Lower leg skin (tissue), 4 donors: ENCODE measurements at regions not wholly inside any gene's neighbourhood (a gene's known extent, or its start where the extent isn't known, plus 50 kb on each side); places are given as distances from the start of the nearest gene placed in this dataset.

Experiments
- DNase-seq, 2 donors: peaks; one replicate each; pipeline ENCODE4 v3.0.0-alpha.2; 2019; ENCODE audit warnings: low spot score in 2 of 2
- H3K4me3 ChIP-seq: fragments of 200-600 bp; sonication (generic); 2 replicates; pipeline ENCODE4 v1.5.1; 2017; ENCODE audit warnings: mild to moderate bottlenecking, low read depth; ENCODE audit not compliant: poor library complexity, severe bottlenecking
- POLR2A ChIP-seq, 2 donors: fragments of 450-650 bp; IDR thresholded peaks; one replicate each; pipeline ENCODE4 v1.6.1; 2016 to 2017; ENCODE audit warnings: antibody characterized with exemption in 2 of 2, mild to moderate bottlenecking in 1 of 2, moderate library complexity in 1 of 2
- WGBS, 2 donors: methylation state at CpG; one replicate each; pipeline ENCODE4 v1.1.5; 2018; 5-methylcytosine and 5-hydroxymethylcytosine counted together
- intact Hi-C: fragments of 100-400 bp; cut with DNase I; formaldehyde crosslinking; loops from one replicate; pipeline ENCODE4 v1.15.0; 2023; ENCODE audit warnings: low total_unique reads
- TF ChIP-seq, protein P1 (sequence below), 3 donors: fragments of 450-650 bp; IDR thresholded peaks; one replicate each; pipeline ENCODE4 v1.5.1; 2016; ENCODE audit warnings: antibody characterized with exemption in 3 of 3, mild to moderate bottlenecking in 3 of 3, moderate library complexity in 2 of 3

DNA sequence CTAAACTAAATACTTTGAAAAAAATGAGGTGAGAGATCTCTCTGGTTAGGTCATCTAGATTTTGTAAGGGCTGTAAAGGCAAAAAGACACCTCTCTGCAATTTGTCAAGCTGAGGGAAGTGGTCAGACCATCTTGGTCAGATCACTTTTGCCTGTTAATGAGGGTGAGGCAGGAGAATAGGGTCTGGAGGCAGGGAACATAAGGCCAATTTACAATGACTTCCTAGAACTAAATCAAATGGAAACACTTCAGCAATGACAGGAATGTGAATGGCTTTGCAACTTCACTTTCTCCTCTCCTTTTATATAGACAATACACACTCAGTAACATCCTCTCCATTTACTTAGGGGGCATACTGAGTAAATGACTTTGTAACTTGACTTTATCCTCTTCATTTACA lies 1653.4 kb downstream of the SLITRK5 start:
- intact Hi-C loops, result no loop called here
- H3K4me3 ChIP-seq, result no peak overlapping the region
- no peak for TF ChIP-seq POLR2A (IDR thresholded peaks at IDR 0.05)
- TF ChIP-seq, protein P1, sequence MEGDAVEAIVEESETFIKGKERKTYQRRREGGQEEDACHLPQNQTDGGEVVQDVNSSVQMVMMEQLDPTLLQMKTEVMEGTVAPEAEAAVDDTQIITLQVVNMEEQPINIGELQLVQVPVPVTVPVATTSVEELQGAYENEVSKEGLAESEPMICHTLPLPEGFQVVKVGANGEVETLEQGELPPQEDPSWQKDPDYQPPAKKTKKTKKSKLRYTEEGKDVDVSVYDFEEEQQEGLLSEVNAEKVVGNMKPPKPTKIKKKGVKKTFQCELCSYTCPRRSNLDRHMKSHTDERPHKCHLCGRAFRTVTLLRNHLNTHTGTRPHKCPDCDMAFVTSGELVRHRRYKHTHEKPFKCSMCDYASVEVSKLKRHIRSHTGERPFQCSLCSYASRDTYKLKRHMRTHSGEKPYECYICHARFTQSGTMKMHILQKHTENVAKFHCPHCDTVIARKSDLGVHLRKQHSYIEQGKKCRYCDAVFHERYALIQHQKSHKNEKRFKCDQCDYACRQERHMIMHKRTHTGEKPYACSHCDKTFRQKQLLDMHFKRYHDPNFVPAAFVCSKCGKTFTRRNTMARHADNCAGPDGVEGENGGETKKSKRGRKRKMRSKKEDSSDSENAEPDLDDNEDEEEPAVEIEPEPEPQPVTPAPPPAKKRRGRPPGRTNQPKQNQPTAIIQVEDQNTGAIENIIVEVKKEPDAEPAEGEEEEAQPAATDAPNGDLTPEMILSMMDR (IDR thresholded peaks at IDR 0.05), result no peak
- DNase-seq, result no peak

DNA sequence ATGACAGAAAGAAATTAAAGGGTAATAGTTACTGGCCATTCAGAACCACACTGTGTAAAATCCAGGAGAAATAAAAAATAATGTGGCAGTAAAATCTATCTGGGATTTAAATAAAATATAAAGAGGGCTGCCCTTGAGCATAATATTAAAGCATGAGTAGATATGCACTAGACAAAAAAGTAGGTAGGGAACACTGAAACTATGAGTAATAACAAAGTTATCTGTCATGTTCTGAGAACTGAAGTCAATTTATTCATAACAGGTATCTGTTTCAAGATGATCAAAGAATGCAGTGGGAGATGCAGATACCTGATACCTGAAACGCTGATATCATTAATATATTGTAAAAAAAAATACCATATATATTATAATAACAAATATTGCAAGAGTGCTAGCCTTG lies 1672.0 kb downstream of the SLITRK5 start:
- DNase-seq, result no peak
- intact Hi-C loops, result no loop called here
- TF ChIP-seq, protein P1 (IDR thresholded peaks at IDR 0.05), result no peak
- TF ChIP-seq POLR2A (IDR thresholded peaks at IDR 0.05), result no peak
- H3K4me3 ChIP-seq, result no peak overlapping the region
- 55 to 63% methylated on average over 1 of the region's 1 CpG for WGBS, 2 donors

DNA sequence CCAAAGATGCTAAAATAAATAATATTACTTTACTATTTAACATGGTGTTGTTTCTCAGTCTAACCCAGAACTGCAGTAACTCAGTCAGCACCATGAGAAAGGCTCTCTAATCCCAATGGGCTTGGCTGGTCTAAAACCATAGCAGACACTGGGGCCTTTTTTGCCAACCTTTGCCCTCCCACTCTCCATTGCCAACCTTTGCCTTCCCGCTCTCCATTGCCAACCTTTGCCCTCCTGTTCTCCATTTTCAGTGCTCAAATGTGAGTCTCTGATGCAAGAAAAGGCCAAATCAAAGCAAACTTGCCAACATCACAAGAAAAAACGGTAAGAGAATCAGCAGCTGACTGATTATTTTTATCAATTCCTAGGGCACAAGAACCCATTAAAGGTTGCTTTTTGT lies 1681.2 kb downstream of the SLITRK5 start:
- H3K4me3 ChIP-seq, result no peak overlapping the region
- TF ChIP-seq POLR2A (IDR thresholded peaks at IDR 0.05), result no peak
- TF ChIP-seq, protein P1 (IDR thresholded peaks at IDR 0.05), result no peak
- DNase-seq, result no peak
- intact Hi-C loops, result no loop called here
- 83 to 90% methylated on average over 2 of the region's 2 CpGs for WGBS, 2 donors

DNA sequence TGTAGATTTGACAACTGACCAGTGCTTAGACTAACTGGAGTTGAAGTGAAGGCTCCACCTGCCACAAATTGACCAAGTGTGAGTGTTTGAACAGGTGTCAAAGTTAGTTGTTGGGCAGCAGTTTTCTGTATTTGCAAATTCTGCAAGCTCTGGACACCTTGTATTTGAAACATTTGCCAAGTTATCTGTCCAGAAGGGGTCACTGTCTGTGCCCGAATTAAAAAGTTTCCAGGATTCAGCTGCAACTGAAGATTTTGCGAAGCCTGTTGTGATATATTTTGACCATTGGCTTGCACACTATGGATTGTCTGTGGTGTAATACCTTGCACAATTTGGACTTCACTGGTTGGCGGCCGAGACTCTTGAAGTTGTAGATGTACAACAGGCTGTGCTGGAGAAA lies 1690.7 kb downstream of the SLITRK5 start:
- WGBS, 2 donors, result 81 to 91% methylated on average over 4 of the region's 4 CpGs

DNA sequence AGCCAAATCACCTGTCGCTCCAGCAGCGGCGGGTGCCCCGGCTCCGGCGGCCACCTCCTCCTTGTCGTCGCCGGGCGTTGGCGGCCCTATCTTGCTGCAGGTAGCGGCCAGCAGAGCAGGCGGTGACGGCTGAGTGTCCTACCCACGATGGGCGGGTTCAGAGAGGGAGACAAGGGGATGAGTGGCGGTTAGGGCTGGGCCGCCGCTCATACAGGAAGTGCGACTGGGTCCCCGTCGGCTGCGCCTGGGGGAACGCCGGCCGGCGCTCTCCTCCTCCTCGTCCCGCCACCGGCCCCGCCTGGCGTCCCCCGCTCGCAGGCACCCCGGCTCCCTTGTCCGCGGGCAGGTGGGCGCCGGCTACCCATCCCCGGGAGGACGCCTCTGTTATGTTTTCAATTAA lies 1692.0 kb downstream of the SLITRK5 start:
- H3K4me3 ChIP-seq, result no peak overlapping the region
- intact Hi-C loops, result no loop called here
- 89 to 95% methylated on average over 38 to 41 of the region's 41 CpGs for WGBS, 2 donors
- TF ChIP-seq, protein P1 (IDR thresholded peaks at IDR 0.05), result no peak
- TF ChIP-seq POLR2A (IDR thresholded peaks at IDR 0.05), result no peak
- DNase-seq, result no peak

More for the DNA sequence above, 1690.7 kb downstream of the SLITRK5 start:
- intact Hi-C loops, result no loop called here
- no peak for TF ChIP-seq POLR2A (IDR thresholded peaks at IDR 0.05)
- TF ChIP-seq, protein P1 (IDR thresholded peaks at IDR 0.05), result no peak
- no peak for DNase-seq
- no peak overlapping the region for H3K4me3 ChIP-seq

DNA sequence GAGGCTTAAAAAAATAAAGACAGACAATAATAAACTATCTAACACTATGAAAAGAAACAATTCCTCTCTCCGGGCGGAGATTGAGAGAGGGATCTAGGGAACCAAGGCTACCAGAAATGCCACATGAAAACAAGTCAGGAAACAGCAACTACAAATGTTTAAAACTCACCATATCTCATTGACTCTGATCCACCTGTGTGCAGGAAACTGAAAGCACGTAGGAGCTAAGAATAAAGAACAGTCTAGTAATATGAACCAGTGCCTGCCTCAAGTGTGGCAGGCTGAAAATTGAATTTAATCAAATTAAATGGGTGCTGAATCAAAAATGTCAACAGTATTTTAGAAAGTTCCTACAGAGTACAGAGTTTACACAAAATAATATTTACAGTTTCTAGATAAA lies 1701.0 kb downstream of the SLITRK5 start:
- whole genome bisulfite sequencing, 2 donors, result 79 to 84% methylated on average over 3 of the region's 3 CpGs
- H3K4me3 ChIP-seq, result no peak overlapping the region
- TF ChIP-seq, protein P1 (IDR thresholded peaks at IDR 0.05), result no peak
- TF ChIP-seq POLR2A (IDR thresholded peaks at IDR 0.05), result no peak
- no peak for DNase-seq
- intact Hi-C loops, result no loop called here
